GM18499 (cell line): ENCODE measurements at regions not wholly inside any gene's neighbourhood (a gene's known extent, or its start where the extent isn't known, plus 50 kb on each side); places are given as distances from the start of the nearest gene placed in this dataset.

Source experiments
- ATAC-seq: cut with Tn5 transposase; IDR thresholded peaks from one replicate; pipeline ENCODE4 v1.9.1; 2021; ENCODE audit warnings: moderate number of reproducible peaks; ENCODE audit not compliant: insufficient read depth, unreplicated experiment

DNA sequence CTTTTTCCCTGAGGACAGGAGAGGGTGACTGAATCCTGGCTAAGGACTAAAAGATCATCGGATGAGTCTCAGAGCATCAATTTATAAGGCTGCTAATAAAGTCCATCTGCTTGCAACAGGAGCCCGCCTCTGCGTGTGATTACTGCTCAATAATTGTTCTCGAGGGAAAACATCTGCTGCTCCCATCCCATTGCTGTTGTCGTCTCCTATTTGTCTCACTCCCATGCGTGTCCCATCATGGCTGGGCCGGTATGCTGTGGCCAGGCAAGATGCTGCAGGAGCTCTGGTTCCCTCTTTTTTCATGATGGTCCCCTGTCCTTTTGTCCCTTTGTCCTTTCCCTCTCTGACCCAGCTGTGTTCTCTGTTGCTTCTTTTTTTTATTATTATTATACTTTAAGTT, 121.2 kb downstream of the SPATA19 start:
- ATAC-seq = no peak

GRCh38 chr11:133723056-133723455, 122.3 kb downstream of the SPATA19 start:
- no peak for ATAC-seq

- no peak for ATAC-seq
These were observed 124.4 kb downstream of the SPATA19 start for GRCh38 chr11:133720951-133721350.

GRCh38 chr11:133719532-133720235, 125.6 kb downstream of the SPATA19 start:
- ATAC-seq = no peak

GRCh38 chr11:133718831-133719230, 126.5 kb downstream of the SPATA19 start:
- no peak for ATAC-seq

DNA sequence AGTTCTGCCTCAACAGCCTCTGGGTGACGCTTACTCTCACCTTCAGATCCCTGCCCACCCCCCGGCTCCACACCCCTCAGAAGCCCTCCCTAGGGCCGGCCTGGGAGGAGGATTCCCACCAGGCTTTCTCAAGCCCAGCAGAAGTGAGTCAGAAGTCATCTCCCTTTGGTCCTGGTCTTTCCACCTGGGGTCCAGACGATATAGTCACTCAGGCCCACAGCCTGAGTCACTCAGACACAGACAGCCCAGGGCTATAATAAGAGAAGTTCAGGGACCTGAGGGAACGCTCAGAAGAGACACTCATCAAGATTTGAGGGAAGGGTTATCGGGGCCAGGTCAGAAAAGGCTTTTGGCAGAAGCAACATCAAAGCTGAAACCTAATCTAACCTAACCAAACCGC, 127.1 kb downstream of the SPATA19 start:
- ATAC-seq = no peak

DNA sequence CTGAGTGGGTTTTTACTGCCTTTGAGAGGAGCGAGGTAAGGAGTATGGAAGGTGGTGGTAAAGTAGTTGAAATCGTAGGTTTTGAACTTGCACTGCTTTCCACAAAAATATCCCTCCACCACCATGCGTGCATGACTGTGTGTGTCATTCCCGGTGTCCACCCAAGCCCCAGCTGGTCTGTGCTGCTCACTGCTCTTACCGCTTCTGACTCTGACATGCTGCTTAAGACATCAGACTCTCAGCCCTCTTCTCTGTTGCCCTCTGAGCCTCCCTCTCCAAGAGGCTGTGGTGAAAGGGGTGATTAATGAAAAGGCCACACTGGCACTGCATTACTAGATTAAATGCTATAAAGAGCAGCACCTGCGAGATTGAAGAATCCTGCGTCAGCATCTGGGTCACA, 128.7 kb downstream of the SPATA19 start:
- ATAC-seq = no peak

- no peak for ATAC-seq
These were observed 129.7 kb downstream of the SPATA19 start for GRCh38 chr11:133715602-133716001.

DNA sequence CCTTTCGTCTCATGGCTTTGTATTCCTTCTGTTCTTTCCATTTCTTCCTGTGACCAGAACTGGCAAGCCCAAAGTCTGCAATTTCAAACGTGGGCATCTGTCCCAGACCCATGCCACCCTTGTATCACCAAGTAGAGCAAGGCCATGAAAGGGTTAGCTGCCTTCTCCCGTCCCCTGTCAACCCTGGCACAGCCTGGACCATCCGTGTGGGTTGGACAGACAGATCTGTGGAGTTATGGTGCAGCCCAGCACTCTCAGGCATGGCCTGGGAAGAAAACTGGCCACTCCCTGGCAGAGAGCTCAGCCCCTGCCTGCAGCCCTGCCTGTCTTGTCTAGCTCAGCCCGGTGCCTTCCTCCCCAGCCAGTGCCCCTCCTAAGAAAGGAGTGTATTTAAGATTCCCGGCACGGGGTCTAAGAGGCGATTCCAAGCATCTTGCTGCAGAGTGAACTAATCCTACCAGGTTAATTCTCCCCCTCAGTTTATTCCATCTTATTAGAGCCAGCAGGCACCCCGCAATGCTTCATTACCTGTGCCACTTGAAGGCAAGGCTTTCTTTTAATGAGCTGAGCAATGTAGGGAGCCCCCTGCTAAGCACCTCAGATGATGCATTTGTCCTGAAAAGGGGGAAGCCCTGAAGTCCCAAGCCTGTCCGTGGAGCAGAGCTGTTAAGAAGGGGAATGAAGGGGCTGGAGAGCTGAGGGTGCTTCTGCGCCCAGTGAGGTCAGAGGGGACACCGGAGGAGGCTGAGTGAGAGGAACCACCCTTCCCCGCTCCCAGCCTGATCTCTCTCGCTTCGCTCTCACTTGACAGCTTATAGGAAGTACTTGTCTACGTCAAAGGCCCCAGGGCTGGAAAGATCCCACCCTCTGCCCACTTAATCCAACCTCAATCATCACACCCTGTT, 130.6 kb downstream of the SPATA19 start:
- ATAC-seq = no peak

GRCh38 chr11:133713844-133714243, 131.5 kb downstream of the SPATA19 start:
- no peak for ATAC-seq

GRCh38 chr11:133713406-133713805, 131.9 kb downstream of the SPATA19 start:
- ATAC-seq = no peak

GRCh38 chr11:133712051-133712560, 133.2 kb downstream of the SPATA19 start:
- no peak for ATAC-seq

GRCh38 chr11:133711545-133711944, 133.8 kb downstream of the SPATA19 start:
- ATAC-seq = no peak

DNA sequence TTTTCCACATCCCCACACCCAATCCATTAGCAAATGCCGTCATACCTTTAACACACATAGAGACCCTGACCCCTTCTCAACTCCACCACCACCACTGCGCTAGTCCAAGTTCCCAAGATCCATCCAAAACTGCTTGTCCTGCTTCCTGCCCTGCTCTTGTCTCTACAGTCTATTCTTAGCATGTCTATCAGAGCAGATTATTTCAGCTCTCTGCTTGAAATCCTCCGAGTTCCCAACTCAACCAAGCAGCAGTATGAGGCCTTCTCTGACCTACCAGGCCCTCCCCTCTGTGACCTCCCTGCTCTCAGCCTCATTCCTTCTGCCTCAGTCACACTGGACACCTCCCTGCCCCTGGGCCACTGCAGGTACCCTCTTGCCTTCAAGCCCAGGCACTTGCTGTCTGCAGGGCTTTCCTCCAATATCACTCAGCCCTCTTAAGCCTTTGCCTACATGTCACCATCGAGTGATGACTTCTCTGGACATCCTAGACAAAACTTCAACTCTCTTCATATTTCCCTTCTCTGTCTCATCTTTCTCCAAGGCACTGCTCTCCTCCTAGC, 134.6 kb downstream of the SPATA19 start:
- ATAC-seq = no peak

GRCh38 chr11:133710241-133710640, 135.1 kb downstream of the SPATA19 start:
- no peak for ATAC-seq

DNA sequence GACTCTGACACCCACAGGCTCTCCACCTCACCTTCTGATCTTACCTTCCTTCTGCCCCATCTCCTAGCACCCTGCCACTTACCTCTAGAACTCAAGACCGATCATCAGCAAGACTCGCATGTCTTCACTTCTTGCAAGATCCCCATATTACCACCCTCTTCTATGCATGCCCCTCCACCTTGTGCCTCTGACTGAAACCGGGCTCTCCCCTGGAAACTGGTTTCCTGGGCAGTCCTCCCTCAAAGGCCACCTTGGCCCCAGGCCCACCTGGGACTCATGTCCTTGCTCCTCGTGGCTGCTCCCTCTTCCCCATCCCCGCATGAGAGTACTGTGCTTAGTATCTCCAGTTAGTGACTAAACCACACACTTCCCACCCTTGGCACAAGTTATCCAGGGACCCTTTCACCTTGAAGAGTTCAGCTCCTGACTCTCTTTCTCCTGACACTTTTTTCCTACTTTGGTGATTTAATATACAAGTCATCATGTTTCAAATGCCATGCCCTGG, 136.7 kb downstream of the SPATA19 start:
- ATAC-seq = no peak

DNA sequence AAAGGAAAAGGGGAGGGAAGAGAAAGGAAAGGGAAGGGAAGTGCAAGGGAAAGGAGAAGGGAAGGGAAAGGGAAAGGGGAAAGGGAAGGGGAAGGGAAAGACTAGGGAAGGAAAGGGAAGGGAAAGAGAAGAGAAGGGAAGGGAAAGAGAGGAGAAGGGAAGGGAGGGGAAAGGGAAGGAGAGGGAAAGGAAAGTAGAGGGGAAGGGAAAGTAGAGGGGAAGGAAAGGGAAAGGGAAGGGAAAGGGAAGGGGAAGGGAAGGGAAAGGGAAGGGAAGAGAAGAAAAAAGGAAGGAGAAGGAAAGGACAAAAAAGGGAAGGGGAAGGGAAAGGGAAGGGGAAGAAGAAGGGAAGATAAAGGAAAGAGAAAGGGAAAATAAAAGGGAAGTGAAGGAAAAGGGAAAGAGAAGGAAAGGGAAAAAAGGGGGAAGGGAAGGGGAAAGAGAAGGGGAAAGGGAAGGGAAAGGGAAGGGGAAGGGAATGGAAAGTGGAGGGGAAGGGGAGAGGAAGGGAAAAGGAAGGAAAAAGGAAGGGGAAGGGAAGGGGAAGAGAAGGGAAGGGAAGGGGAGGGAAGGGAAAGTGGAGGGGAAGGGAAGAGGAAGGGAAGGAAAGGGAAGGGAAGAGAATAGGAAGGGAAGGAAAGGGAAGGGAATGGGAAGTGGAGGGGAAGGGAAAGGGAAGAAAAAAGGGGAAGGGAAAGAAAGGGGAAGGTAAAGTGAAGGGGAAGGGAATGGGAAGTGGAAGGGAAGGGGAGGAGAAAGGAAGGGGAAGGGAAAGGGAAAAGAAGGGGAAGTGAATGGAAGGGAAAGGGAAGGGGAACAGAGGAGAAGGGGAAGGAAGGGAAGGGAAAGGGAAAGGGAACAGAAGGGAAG, 138.2 kb downstream of the SPATA19 start:
- ATAC-seq = no peak

- ATAC-seq = no peak
These were observed 139.4 kb downstream of the SPATA19 start for GRCh38 chr11:133705873-133706272.

DNA sequence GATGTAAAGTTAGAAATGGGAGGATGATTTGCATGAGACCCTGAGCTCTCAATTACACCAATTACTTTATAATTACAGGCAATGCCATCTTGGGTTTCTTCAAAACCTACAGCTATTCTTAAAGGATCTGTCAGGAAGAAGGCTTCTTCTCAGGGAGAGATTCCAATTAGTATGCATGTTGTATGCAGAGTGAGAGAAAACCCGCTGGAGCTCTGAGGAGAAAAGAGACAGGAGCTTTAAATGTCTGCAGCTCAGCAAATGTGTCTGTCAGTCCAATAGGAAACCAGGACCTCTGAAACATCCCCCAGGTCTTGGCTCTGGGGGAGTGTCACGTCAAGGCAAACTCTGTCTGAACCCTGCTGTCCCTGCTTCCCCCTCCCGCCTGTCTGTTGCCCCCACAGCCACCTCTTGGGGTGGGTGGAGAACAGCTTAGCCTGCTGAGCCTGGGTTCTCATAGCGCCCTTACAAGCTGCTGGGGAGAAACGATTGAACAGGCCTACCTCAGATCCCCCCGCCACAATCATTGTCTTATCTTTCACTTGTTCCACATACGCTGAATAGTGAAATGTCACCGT, 140.2 kb downstream of the SPATA19 start:
- no peak for ATAC-seq

DNA sequence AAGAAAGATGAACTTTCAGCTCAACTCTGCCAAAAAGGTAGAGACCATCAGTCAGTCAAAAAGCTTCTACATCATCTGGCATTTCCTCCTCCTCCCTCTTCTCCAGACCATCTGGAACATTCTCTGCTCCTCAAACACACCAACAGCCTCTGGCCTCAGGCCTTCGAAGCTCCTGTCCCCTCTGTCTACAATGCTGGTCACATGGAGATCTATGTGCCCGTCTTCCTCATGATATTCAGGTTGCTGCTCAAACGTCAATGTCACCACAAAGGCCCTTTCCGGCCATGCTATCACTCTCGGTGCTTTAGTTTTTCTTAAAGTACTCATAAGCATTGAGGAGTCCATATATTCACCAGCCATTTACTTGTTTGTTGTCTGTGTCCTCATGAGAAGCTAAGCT, 146.2 kb downstream of the SPATA19 start:
- ATAC-seq = no peak
